ENCODE measurements at regions not wholly inside any gene's neighbourhood (a gene's known extent, or its start where the extent isn't known, plus 50 kb on each side); places are given as distances from the start of the nearest gene placed in this dataset.

- peak; percentile 90 for DNase-seq
- no peaks in the 10 kb centered on the region for H3K36me3 ChIP-seq (replicated peaks)
- H3K27ac ChIP-seq: peak overlapping the region; percentile 26
- H3K27me3 ChIP-seq (replicated peaks): no peaks in the 10 kb centered on the region
- TF ChIP-seq CTCF (IDR thresholded peaks at IDR 0.05; ENCODE audit: low read depth, low read length, missing control alignments): peak; percentile 88
- no peak overlapping the region for H3K4me3 ChIP-seq (ENCODE audit: low read depth, low read length)
- in situ Hi-C loops (cut with HindIII; ENCODE audit: low pct_ligation_motif_present, low sequenced_read_pairs): no loop called here
Observed at GRCh38 chr20:11716239-11716944, 201.3 kb upstream of the BTBD3 start.

- no peaks in the 10 kb centered on the region for H3K36me3 ChIP-seq (replicated peaks)
- TF ChIP-seq CTCF (IDR thresholded peaks at IDR 0.05; ENCODE audit: low read depth, low read length, missing control alignments): no peak
- in situ Hi-C loops (cut with HindIII; ENCODE audit: low pct_ligation_motif_present, low sequenced_read_pairs): no loop called here
- no peak overlapping the region for H3K4me3 ChIP-seq (ENCODE audit: low read depth, low read length)
- no peaks in the 10 kb centered on the region for H3K27me3 ChIP-seq (replicated peaks)
- DNase-seq: no peak
- peak overlapping the region; percentile 26 for H3K27ac ChIP-seq
Observed at GRCh38 chr20:11716945-11717248, 200.8 kb upstream of the BTBD3 start.

GRCh38 chr20:11717562-11717961 lies 200.1 kb upstream of the BTBD3 start:
- no peak for DNase-seq
- Histone ChIP-seq H3K36me3 (replicated peaks) (no peaks in the 10 kb centered on the region), H3K27me3 (replicated peaks) (no peaks in the 10 kb centered on the region), H3K27ac (no peak overlapping the region), H3K4me3 (ENCODE audit: low read depth, low read length) (no peak overlapping the region)
- TF ChIP-seq CTCF (IDR thresholded peaks at IDR 0.05; ENCODE audit: low read depth, low read length, missing control alignments): no peak
- in situ Hi-C loops (cut with HindIII; ENCODE audit: low pct_ligation_motif_present, low sequenced_read_pairs): no loop called here

GRCh38 chr20:11718474-11719094 lies 199.1 kb upstream of the BTBD3 start:
- in situ Hi-C loops (cut with HindIII; ENCODE audit: low pct_ligation_motif_present, low sequenced_read_pairs): no loop called here
- Histone ChIP-seq H3K36me3 (replicated peaks) (no peaks in the 10 kb centered on the region), H3K27me3 (replicated peaks) (no peaks in the 10 kb centered on the region), H3K4me3 (ENCODE audit: low read depth, low read length) (no peak overlapping the region), H3K27ac (no peak overlapping the region)
- no peak for TF ChIP-seq CTCF (IDR thresholded peaks at IDR 0.05; ENCODE audit: low read depth, low read length, missing control alignments)
- DNase-seq: no peak

- no peak for TF ChIP-seq CTCF (IDR thresholded peaks at IDR 0.05; ENCODE audit: low read depth, low read length, missing control alignments)
- no peak overlapping the region for H3K4me3 ChIP-seq (ENCODE audit: low read depth, low read length)
- H3K27me3 ChIP-seq (replicated peaks): no peaks in the 10 kb centered on the region
- no peak overlapping the region for H3K27ac ChIP-seq
- DNase-seq: no peak
- H3K36me3 ChIP-seq (replicated peaks): no peaks in the 10 kb centered on the region
- in situ Hi-C loops (cut with HindIII; ENCODE audit: low pct_ligation_motif_present, low sequenced_read_pairs): no loop called here
Observed at GRCh38 chr20:11719153-11719552, 198.5 kb upstream of the BTBD3 start.

- Histone ChIP-seq H3K27ac (no peak overlapping the region), H3K27me3 (replicated peaks) (no peaks in the 10 kb centered on the region), H3K36me3 (replicated peaks) (no peaks in the 10 kb centered on the region), H3K4me3 (ENCODE audit: low read depth, low read length) (no peak overlapping the region)
- no peak for TF ChIP-seq CTCF (IDR thresholded peaks at IDR 0.05; ENCODE audit: low read depth, low read length, missing control alignments)
- no peak for DNase-seq
- in situ Hi-C loops (cut with HindIII; ENCODE audit: low pct_ligation_motif_present, low sequenced_read_pairs): no loop called here
Observed at GRCh38 chr20:11721411-11721810, 196.3 kb upstream of the BTBD3 start.
